ENCODE measurements at regions not wholly inside any gene's neighbourhood (a gene's known extent, or its start where the extent isn't known, plus 50 kb on each side); places are given as distances from the start of the nearest gene placed in this dataset.

GRCh38 chr2:140061240-140061639 lies 1281.0 kb upstream of the NXPH2 start:
- no peaks in the 10 kb centered on the region for H3K4me1 Mint-ChIP-seq (ENCODE audit: insufficient read depth, unreplicated experiment)
- no peak overlapping the region for H3K4me3 Mint-ChIP-seq (ENCODE audit: unreplicated experiment)
- H3K27ac Mint-ChIP-seq (ENCODE audit: low read depth, unreplicated experiment): no peak overlapping the region
- no peak for TF ChIP-seq CTCF (IDR thresholded peaks at IDR 0.05; ENCODE audit: unreplicated experiment)
- ChIA-PET CTCF (no interaction called here), POLR2A (no interaction called here)
- H3K36me3 Mint-ChIP-seq (ENCODE audit: insufficient read depth, unreplicated experiment): no peaks in the 10 kb centered on the region
- DNase-seq (ENCODE audit: unreplicated experiment): no peak
- H3K27me3 Mint-ChIP-seq (ENCODE audit: insufficient read depth, unreplicated experiment): peaks cover 46% of the 10 kb centered on the region
- H3K9me3 Mint-ChIP-seq (ENCODE audit: unreplicated experiment): no peaks in the 10 kb centered on the region
- intact Hi-C loops (cut with micrococcal nuclease): no loop called here
- BruUV-seq (replicated peaks): no TSS peak

DNA sequence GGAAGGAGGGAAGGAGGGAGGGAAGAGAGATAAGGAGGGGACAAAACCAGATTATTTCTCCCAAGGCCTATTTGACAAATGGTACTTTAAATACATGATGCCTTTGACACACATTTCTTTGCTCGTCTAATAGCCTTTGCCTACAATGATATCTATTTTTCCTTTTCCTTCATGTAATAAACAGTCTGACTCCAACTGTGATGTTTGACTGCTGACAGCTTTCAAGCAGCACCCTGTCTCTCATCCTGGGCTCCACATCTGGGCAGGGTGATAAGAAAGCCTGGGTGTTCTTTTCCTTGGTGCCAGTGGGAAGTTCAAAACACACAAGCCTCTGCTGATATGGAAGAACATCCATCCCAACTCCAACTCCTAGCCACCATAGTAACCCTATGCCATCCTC lies 1277.7 kb upstream of the NXPH2 start:
- TF ChIP-seq CTCF (IDR thresholded peaks at IDR 0.05; ENCODE audit: unreplicated experiment): no peak

DNA sequence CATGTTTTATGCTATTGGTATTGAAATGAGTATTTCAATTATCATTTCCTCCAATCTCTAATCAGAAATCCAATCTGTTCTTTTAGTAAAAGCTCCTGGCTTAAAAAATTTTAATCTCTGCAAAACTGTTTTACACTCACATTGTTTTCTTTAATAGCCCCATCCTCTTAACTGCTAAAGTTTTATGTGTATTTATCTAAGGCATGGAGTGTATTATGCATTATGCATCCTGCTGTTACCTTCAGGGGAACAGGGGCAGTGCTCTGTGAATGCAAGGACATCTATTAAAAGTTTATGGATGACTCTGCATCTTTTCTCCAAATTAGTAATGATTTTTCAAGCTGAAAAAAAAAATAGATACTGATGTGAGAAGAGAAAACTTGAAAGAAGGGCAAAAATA lies 1261.6 kb upstream of the NXPH2 start:
- H3K4me3 Mint-ChIP-seq (ENCODE audit: unreplicated experiment): no peak overlapping the region
- no peak overlapping the region for H3K27ac Mint-ChIP-seq (ENCODE audit: low read depth, unreplicated experiment)
- no peaks in the 10 kb centered on the region for H3K4me1 Mint-ChIP-seq (ENCODE audit: insufficient read depth, unreplicated experiment)
- intact Hi-C loops (cut with micrococcal nuclease): no loop called here
- no peak for DNase-seq (ENCODE audit: unreplicated experiment)
- H3K9me3 Mint-ChIP-seq (ENCODE audit: unreplicated experiment): peaks cover 15% of the 10 kb centered on the region
- POLR2A ChIA-PET: interaction anchor here (1.3 kb wide), 1 partner anchor 10 kb away, joined by 3 read pairs; no protein-coding TSS in a partner anchor
- TF ChIP-seq CTCF (IDR thresholded peaks at IDR 0.05; ENCODE audit: unreplicated experiment): no peak
- H3K36me3 Mint-ChIP-seq (ENCODE audit: insufficient read depth, unreplicated experiment): peaks cover 6% of the 10 kb centered on the region
- CTCF ChIA-PET: no interaction called here
- peaks cover 14% of the 10 kb centered on the region for H3K27me3 Mint-ChIP-seq (ENCODE audit: insufficient read depth, unreplicated experiment)
- BruUV-seq (replicated peaks): no TSS peak

More for the DNA sequence above, 1277.7 kb upstream of the NXPH2 start:
- CTCF ChIA-PET: interaction anchor here (0.5 kb wide), 1 partner anchor 630 kb away, joined by 4 read pairs; no protein-coding TSS in a partner anchor
- BruUV-seq (replicated peaks): no TSS peak
- Mint-ChIP-seq H3K9me3 (ENCODE audit: unreplicated experiment) (no peaks in the 10 kb centered on the region), H3K4me1 (ENCODE audit: insufficient read depth, unreplicated experiment) (no peaks in the 10 kb centered on the region), H3K27ac (ENCODE audit: low read depth, unreplicated experiment) (no peak overlapping the region), H3K27me3 (ENCODE audit: insufficient read depth, unreplicated experiment) (peaks cover 39% of the 10 kb centered on the region), H3K36me3 (ENCODE audit: insufficient read depth, unreplicated experiment) (no peaks in the 10 kb centered on the region), H3K4me3 (ENCODE audit: unreplicated experiment) (no peak overlapping the region)
- DNase-seq (ENCODE audit: unreplicated experiment): no peak
- POLR2A ChIA-PET: no interaction called here
- intact Hi-C loops (cut with micrococcal nuclease): no loop called here

GRCh38 chr2:140041239-140041638 lies 1261.0 kb upstream of the NXPH2 start:
- ChIA-PET POLR2A (interaction anchor here (1.3 kb wide), 1 partner anchor 11 kb away, joined by 3 read pairs; no protein-coding TSS in a partner anchor), CTCF (no interaction called here)
- intact Hi-C loops (cut with micrococcal nuclease): no loop called here
- TF ChIP-seq CTCF (IDR thresholded peaks at IDR 0.05; ENCODE audit: unreplicated experiment): no peak
- no TSS peak for BruUV-seq (replicated peaks)
- H3K4me1 Mint-ChIP-seq (ENCODE audit: insufficient read depth, unreplicated experiment): no peaks in the 10 kb centered on the region
- peaks cover 14% of the 10 kb centered on the region for H3K27me3 Mint-ChIP-seq (ENCODE audit: insufficient read depth, unreplicated experiment)
- H3K27ac Mint-ChIP-seq (ENCODE audit: low read depth, unreplicated experiment): no peak overlapping the region
- peaks cover 6% of the 10 kb centered on the region for H3K36me3 Mint-ChIP-seq (ENCODE audit: insufficient read depth, unreplicated experiment)
- peaks cover 15% of the 10 kb centered on the region for H3K9me3 Mint-ChIP-seq (ENCODE audit: unreplicated experiment)
- no peak for DNase-seq (ENCODE audit: unreplicated experiment)
- H3K4me3 Mint-ChIP-seq (ENCODE audit: unreplicated experiment): no peak overlapping the region

Measured in MCF 10A (cell line).